Testis (tissue), 2 donors: ENCODE measurements at regions not wholly inside any gene's neighbourhood (a gene's known extent, or its start where the extent isn't known, plus 50 kb on each side); places are given as distances from the start of the nearest gene placed in this dataset.

Experiments used
- POLR2A ChIP-seq: fragments of 450-650 bp; IDR thresholded peaks from one replicate; pipeline ENCODE4 v1.6.1; 2017; ENCODE audit warnings: antibody characterized with exemption, mild to moderate bottlenecking, moderate library complexity
- TF ChIP-seq, protein P1 (sequence below), 3 experiments: fragments of 450-650 bp in 2 of 3; fragments of 200-600 bp in 1 of 3; sonication (generic) in 1 of 3; IDR thresholded peaks; one replicate each; pipeline ENCODE4 v1.5.1; 2016 to 2019; ENCODE audit warnings: antibody characterized with exemption in 3 of 3, mild to moderate bottlenecking in 2 of 3, moderate library complexity in 1 of 3

DNA sequence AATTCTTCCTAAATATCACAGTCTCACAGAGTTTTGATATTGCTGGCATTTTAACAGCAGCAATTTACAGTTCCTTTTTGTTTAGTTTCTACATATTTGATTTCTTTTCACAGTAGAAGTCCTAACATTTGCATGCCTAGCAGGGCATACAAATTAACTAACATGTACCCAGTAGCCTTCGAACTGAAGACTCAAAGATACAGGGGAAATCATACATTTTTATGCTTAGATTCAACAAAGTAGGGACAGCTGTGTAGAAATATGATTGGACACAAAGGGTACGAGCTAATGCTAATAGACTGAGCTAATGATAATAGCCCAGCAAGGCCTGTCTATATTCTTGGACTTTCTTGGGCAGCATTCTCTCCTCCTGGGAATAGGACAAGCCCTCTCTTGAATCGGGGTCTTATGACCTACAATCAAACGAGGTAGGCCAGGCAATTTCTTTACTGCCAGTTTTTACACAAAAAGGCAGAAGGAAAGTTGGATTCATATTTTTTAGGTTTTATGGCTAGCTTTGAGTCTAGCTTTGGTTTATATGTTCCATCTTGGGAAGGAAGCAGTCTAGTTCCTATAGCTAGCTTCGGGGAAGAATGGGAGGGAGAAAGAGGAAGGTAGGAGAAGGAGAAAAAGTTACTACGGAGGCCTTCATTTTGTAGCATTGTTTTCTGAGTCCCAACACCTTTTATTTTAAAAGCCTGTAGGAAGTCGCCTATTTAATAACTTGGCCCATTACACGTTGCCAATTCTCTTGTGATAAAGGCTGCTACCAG is 115.8 kb downstream of the HFE start:
- TF ChIP-seq, protein P1, sequence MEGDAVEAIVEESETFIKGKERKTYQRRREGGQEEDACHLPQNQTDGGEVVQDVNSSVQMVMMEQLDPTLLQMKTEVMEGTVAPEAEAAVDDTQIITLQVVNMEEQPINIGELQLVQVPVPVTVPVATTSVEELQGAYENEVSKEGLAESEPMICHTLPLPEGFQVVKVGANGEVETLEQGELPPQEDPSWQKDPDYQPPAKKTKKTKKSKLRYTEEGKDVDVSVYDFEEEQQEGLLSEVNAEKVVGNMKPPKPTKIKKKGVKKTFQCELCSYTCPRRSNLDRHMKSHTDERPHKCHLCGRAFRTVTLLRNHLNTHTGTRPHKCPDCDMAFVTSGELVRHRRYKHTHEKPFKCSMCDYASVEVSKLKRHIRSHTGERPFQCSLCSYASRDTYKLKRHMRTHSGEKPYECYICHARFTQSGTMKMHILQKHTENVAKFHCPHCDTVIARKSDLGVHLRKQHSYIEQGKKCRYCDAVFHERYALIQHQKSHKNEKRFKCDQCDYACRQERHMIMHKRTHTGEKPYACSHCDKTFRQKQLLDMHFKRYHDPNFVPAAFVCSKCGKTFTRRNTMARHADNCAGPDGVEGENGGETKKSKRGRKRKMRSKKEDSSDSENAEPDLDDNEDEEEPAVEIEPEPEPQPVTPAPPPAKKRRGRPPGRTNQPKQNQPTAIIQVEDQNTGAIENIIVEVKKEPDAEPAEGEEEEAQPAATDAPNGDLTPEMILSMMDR (IDR thresholded peaks at IDR 0.05), result no peak
- no peak for TF ChIP-seq POLR2A
